ENCODE measurements at regions not wholly inside any gene's neighbourhood (a gene's known extent, or its start where the extent isn't known, plus 50 kb on each side); places are given as distances from the start of the nearest gene placed in this dataset.

DNA sequence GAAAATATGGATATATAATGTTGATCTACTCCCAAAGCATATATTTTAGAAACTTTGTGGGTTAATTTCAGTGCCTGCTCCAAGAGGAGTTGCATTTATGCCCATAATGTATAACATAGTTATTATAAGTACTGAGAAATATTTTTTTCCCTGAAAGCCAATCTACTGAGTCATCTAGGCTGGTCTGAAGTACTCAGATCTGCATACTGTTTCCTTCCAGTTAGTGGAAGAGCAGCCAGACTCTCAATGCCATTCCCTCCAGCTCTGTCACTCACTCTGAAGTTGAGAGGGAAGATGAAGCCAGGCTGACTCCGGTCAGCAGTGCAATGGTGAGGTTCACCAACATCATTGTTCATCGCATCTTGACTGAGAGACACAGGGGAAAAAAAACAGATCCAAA is 505.1 kb downstream of the PPARGC1A start:
- TF ChIP-seq, protein P1, sequence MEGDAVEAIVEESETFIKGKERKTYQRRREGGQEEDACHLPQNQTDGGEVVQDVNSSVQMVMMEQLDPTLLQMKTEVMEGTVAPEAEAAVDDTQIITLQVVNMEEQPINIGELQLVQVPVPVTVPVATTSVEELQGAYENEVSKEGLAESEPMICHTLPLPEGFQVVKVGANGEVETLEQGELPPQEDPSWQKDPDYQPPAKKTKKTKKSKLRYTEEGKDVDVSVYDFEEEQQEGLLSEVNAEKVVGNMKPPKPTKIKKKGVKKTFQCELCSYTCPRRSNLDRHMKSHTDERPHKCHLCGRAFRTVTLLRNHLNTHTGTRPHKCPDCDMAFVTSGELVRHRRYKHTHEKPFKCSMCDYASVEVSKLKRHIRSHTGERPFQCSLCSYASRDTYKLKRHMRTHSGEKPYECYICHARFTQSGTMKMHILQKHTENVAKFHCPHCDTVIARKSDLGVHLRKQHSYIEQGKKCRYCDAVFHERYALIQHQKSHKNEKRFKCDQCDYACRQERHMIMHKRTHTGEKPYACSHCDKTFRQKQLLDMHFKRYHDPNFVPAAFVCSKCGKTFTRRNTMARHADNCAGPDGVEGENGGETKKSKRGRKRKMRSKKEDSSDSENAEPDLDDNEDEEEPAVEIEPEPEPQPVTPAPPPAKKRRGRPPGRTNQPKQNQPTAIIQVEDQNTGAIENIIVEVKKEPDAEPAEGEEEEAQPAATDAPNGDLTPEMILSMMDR (IDR thresholded peaks at IDR 0.05), result no peak
- TF ChIP-seq POLR2A (IDR thresholded peaks at IDR 0.05) (no peak), POLR2AphosphoS5 (IDR thresholded peaks at IDR 0.05) (no peak)

Measured in prostate gland (tissue), 2 donors.